GM12864 (cell line): ENCODE measurements at regions not wholly inside any gene's neighbourhood (a gene's known extent, or its start where the extent isn't known, plus 50 kb on each side); places are given as distances from the start of the nearest gene placed in this dataset.
"Not testable (repeated sequence)": the region's sequence is repeated elsewhere in the genome, so short reads cannot be mapped to it uniquely, and the experiment has no call there.

ENCODE experiments used
- DNase-seq: peaks from one replicate; pipeline ENCODE4 v3.0.0-alpha.2; 2011; ENCODE audit warnings: low read depth
- H3K4me3 ChIP-seq: 2 replicates; pipeline ENCODE4 v1.5.1; 2011; ENCODE audit warnings: mild to moderate bottlenecking, low read depth, low read length, control low read depth
- TF ChIP-seq, protein P1 (sequence below): IDR thresholded peaks from 2 replicates; pipeline ENCODE4 v1.5.1; 2011; ENCODE audit warnings: low read depth, mild to moderate bottlenecking, moderate library complexity, low read length, control low read depth, inconsistent platforms; ENCODE audit errors: missing control alignments

DNA sequence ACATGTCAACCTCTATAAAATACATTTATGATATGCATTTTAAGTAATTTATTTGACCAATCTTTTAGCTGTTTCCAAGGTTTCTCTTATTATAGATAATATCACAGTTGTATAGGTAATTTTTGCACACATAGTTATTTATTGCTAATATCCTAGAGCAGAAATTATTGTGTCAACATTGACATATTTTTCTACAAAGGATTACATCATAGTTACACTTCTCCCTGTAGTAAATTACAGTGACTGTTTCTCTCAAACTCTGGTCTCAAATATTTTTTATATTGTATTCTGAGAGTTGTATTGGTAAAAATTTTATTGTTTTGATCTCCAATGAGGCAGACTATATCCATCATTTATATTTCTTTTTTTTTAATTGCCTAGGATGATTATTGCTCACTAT is 714.4 kb upstream of the CDH6 start:
- TF ChIP-seq, protein P1, sequence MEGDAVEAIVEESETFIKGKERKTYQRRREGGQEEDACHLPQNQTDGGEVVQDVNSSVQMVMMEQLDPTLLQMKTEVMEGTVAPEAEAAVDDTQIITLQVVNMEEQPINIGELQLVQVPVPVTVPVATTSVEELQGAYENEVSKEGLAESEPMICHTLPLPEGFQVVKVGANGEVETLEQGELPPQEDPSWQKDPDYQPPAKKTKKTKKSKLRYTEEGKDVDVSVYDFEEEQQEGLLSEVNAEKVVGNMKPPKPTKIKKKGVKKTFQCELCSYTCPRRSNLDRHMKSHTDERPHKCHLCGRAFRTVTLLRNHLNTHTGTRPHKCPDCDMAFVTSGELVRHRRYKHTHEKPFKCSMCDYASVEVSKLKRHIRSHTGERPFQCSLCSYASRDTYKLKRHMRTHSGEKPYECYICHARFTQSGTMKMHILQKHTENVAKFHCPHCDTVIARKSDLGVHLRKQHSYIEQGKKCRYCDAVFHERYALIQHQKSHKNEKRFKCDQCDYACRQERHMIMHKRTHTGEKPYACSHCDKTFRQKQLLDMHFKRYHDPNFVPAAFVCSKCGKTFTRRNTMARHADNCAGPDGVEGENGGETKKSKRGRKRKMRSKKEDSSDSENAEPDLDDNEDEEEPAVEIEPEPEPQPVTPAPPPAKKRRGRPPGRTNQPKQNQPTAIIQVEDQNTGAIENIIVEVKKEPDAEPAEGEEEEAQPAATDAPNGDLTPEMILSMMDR, result no peak
- no peak for DNase-seq
- no peak overlapping the region for H3K4me3 ChIP-seq

DNA sequence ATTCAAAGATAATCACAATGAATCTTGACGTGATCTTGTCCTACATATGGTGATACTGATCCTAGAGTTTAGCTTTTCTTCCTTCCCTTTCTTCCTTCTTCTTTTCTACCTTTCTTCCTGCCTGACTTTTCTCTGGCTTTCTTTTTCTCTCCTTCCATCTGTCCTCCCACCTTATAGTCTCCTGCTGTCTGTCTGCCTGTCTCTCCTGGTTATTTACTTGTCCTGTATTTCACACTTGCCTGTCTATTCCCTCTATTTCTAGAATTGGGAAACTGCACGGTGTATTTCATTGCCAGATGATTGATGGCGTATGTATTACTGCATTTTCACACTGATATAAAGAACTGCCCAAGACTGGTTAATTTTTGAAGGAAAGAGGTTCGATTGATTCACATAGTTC is 718.1 kb upstream of the CDH6 start:
- TF ChIP-seq, protein P1, result no peak
- H3K4me3 ChIP-seq, result no peak overlapping the region
- no peak for DNase-seq

DNA sequence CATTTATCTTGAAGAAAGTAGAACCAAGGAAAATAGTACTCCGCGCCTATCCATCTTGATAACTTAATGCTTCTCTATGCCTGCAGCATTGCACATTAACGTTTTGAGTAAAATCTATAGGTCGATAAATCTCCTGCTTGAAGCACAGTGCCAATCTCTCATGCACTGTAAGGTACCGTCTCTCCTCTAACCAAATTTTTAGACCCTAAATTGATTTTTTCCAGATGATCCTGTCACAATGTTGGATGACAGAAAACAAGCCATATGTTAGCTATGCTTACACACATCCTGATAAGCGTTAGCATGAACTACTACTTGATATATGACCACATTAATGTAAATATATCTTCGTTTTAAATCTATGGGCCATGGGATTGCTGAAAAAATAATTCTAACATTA is 723.8 kb upstream of the CDH6 start:
- TF ChIP-seq, protein P1, result no peak

DNA sequence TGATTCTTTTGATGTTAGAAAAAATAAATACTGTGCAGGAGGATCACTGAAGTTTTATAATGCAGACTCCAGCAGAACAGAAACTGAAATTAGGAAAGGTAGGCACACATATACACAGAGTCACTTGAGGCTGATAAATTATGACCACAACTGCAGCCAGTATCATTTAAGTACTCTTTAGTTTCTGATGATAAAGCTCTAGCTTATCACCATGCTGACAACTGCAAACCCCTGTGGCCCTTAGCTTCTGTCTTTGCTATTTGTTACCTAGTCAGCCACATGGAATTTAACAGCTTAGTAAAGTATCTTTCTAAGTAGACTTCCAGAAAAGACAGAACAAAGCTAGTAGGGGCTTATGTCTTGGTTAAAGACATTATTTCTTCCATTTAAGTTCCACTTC is 734.8 kb upstream of the CDH6 start:
- DNase-seq, result no peak
- no peak overlapping the region for H3K4me3 ChIP-seq
- TF ChIP-seq, protein P1, result no peak

More for the DNA sequence above, 723.8 kb upstream of the CDH6 start:
- no peak for DNase-seq
- H3K4me3 ChIP-seq, result no peak overlapping the region

DNA sequence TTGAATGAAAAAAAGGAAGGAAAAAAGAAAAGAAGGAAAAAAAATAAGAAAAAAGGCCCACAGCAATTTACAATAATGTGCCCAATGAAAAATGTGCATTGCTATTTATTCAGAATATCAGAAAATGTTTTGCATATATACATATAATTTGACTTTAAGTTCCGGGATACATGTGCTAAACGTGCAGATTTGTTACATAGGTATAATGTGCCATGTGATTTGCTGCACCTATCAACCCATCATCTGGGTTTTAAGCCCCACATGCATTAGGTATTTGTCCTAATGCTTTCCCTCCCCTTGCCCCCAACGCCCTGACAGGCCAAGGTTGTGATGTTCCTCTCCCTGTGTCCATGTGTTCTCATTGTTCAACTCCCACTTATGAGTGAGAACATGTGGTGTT is 738.0 kb upstream of the CDH6 start:
- DNase-seq, H3K4me3 ChIP-seq: not testable (repeated sequence)

DNA sequence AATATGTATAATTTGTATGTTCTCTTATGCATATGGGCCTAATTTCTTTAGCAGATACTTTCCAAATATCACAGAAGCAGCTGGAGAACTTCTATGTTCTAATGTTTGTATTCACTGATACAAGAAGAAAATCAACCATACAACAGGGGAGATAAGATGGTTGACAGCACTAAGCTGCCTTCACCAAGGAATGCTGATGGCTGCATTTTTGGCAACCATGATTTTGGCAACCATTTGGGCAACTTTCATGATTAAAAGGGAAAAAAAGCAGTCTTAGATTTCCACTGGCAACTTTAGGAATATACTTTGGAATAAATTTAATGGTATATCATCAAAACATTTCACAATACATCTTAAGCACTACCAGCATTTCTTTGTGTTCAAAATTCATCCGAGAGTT is 740.3 kb upstream of the CDH6 start:
- DNase-seq, result no peak
- TF ChIP-seq, protein P1, result no peak
- H3K4me3 ChIP-seq, result no peak overlapping the region

DNA sequence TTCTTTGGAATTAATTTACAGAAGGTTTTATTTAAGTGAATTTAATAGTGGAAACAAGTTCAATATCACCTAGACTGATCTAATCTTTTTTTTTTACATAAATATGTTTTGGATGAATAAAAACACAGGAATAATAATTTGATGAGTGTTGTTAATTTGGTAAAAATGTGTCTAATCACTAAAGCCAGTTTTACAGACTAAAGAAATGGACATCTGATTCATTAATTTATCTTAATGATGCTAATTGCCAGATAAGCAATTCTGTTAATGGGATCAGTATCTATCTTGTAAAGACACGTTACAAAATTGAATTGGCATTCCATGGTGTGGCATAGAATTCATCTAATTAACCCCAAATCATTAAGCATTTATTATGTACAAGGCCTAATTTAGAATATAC is 743.3 kb upstream of the CDH6 start:
- H3K4me3 ChIP-seq, result no peak overlapping the region
- DNase-seq, result no peak
- TF ChIP-seq, protein P1, result no peak

DNA sequence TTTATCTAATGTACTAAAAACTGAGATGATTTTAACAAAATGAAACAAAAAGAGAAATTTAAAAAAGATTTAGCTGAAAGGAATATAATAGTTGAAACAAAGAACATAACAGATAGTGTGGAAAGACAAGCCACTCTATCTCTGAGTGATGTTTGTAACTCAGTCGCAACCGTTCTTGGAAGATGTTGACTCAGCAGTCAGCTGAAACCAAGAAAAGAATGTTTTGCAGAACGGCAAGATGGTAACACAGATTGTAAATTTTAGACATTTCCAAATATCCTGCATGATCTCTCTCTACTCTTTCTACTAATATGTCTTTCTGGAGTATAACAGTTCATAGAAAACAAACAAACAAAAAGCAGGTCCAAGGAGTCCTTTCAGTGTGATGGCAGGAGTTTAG is 746.1 kb upstream of the CDH6 start:
- TF ChIP-seq, protein P1, result no peak
- H3K4me3 ChIP-seq, result no peak overlapping the region
- DNase-seq, result no peak
